Glutamatergic neuron (in vitro differentiated cells): ENCODE measurements at regions not wholly inside any gene's neighbourhood (a gene's known extent, or its start where the extent isn't known, plus 50 kb on each side); places are given as distances from the start of the nearest gene placed in this dataset.
"Not testable (repeated sequence)": the region's sequence is repeated elsewhere in the genome, so short reads cannot be mapped to it uniquely, and the experiment has no call there.

Experiments used
- DNase-seq: peaks from one replicate; pipeline ENCODE4 v3.0.0; 2022
- H3K27ac Mint-ChIP-seq: one replicate; pipeline ENCODE4 v1.8.0; 2020; ENCODE audit warnings: mild to moderate bottlenecking, mixed read lengths, inconsistent platforms; ENCODE audit not compliant: unreplicated experiment
- H3K27me3 Mint-ChIP-seq: one replicate; pipeline ENCODE4 v1.8.0; 2020; ENCODE audit warnings: mild to moderate bottlenecking, moderate library complexity, mixed read lengths, inconsistent platforms; ENCODE audit not compliant: unreplicated experiment
- H3K36me3 Mint-ChIP-seq: one replicate; pipeline ENCODE4 v1.8.0; 2020; ENCODE audit warnings: mild to moderate bottlenecking, mixed read lengths, inconsistent platforms; ENCODE audit not compliant: unreplicated experiment
- H3K4me1 Mint-ChIP-seq: one replicate; pipeline ENCODE4 v1.8.0; 2020; ENCODE audit warnings: mild to moderate bottlenecking, low read depth, mixed read lengths, inconsistent platforms; ENCODE audit not compliant: unreplicated experiment
- H3K4me3 Mint-ChIP-seq: one replicate; pipeline ENCODE4 v1.8.0; 2020; ENCODE audit warnings: mild to moderate bottlenecking, mixed read lengths, inconsistent platforms; ENCODE audit not compliant: unreplicated experiment
- H3K9me3 Mint-ChIP-seq: one replicate; pipeline ENCODE4 v1.8.0; 2020; ENCODE audit warnings: mild to moderate bottlenecking, moderate library complexity, mixed read lengths, inconsistent platforms; ENCODE audit not compliant: unreplicated experiment
- CTCF ChIP-seq: fragments of 200-600 bp; sonication (generic); IDR thresholded peaks from one replicate; pipeline ENCODE4 v1.5.0; 2021; ENCODE audit not compliant: partially characterized antibody, unreplicated experiment

- TF ChIP-seq CTCF: no peak
- peaks cover 3% of the 10 kb centered on the region for H3K9me3 Mint-ChIP-seq
- DNase-seq: no peak
- H3K4me3 Mint-ChIP-seq: no peak overlapping the region
- H3K27me3 Mint-ChIP-seq: no peaks in the 10 kb centered on the region
- no peaks in the 10 kb centered on the region for H3K36me3 Mint-ChIP-seq
- H3K4me1 Mint-ChIP-seq: no peaks in the 10 kb centered on the region
- no peak overlapping the region for H3K27ac Mint-ChIP-seq
Observed at GRCh38 chr4:11663114-11663513, 234.4 kb upstream of the HS3ST1 start.

- TF ChIP-seq CTCF: no peak
- Mint-ChIP-seq H3K4me1 (peaks cover 4% of the 10 kb centered on the region), H3K36me3 (no peaks in the 10 kb centered on the region), H3K27me3 (no peaks in the 10 kb centered on the region), H3K4me3 (no peak overlapping the region), H3K9me3 (no peaks in the 10 kb centered on the region), H3K27ac (peak overlapping the region; percentile 67)
- no peak for DNase-seq
Observed at GRCh38 chr4:11650801-11651596, 222.3 kb upstream of the HS3ST1 start.

GRCh38 chr4:11647433-11647832 is 218.7 kb upstream of the HS3ST1 start:
- no peak for TF ChIP-seq CTCF
- Mint-ChIP-seq H3K4me3 (no peak overlapping the region), H3K9me3 (peaks cover 1% of the 10 kb centered on the region), H3K36me3 (no peaks in the 10 kb centered on the region), H3K4me1 (peaks cover 4% of the 10 kb centered on the region), H3K27me3 (peaks cover 2% of the 10 kb centered on the region), H3K27ac (no peak overlapping the region)
- DNase-seq: no peak

- H3K27ac Mint-ChIP-seq, H3K27me3 Mint-ChIP-seq, H3K4me3 Mint-ChIP-seq, DNase-seq, H3K9me3 Mint-ChIP-seq, H3K4me1 Mint-ChIP-seq, H3K36me3 Mint-ChIP-seq: not testable (repeated sequence)
Observed at GRCh38 chr4:11643081-11643480, 214.4 kb upstream of the HS3ST1 start.

GRCh38 chr4:11640584-11640983 is 211.9 kb upstream of the HS3ST1 start:
- H3K9me3 Mint-ChIP-seq: peaks cover 1% of the 10 kb centered on the region
- no peaks in the 10 kb centered on the region for H3K4me1 Mint-ChIP-seq
- DNase-seq: no peak
- H3K27me3 Mint-ChIP-seq: peaks cover 2% of the 10 kb centered on the region
- H3K4me3 Mint-ChIP-seq: no peak overlapping the region
- H3K36me3 Mint-ChIP-seq: no peaks in the 10 kb centered on the region
- no peak for TF ChIP-seq CTCF
- no peak overlapping the region for H3K27ac Mint-ChIP-seq
